ENCODE measurements at regions not wholly inside any gene's neighbourhood (a gene's known extent, or its start where the extent isn't known, plus 50 kb on each side); places are given as distances from the start of the nearest gene placed in this dataset.

DNA sequence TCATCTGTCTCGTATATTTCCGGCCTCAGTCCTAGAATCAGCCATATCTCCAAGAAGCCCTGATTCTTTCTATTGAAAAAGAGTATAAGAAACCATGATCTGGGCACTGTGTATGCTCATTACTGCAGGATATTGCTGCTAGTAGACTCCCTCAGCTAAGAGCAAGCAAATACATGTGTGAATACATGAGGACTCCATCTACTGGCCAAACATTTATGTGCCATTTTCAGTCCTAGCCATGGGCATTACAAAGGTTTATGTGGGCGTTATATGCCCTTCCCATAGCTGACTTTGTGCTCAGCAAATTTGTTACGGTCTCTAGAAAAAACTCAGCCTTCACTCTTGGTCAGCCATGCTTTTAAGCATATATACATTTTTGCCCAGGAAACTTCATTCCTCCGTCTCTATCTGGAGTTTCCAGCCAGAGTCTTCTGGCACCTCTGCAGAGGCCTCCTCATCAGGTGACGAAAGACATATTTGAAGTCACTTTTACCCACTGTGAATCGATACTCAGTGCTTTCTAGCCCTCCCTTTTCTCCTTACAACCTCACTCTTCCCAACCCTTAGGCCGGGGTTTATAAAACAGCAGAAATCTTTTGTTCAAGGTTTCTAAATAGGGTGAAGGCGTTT lies 1495.6 kb upstream of the CDH6 start:
- Mint-ChIP-seq H3K27me3 (ENCODE audit: insufficient read depth, low read depth) (peaks cover 4% of the 10 kb centered on the region), H3K9me3 (no peaks in the 10 kb centered on the region), H3K36me3 (no peaks in the 10 kb centered on the region), H3K4me3 (no peak overlapping the region), H3K27ac (no peak overlapping the region), H3K4me1 (no peaks in the 10 kb centered on the region)
- H3K36me3 ChIP-seq = no peaks in the 10 kb centered on the region
- TF ChIP-seq EZH2 (IDR thresholded peaks at IDR 0.05) = no peak
- TF ChIP-seq, protein P1, sequence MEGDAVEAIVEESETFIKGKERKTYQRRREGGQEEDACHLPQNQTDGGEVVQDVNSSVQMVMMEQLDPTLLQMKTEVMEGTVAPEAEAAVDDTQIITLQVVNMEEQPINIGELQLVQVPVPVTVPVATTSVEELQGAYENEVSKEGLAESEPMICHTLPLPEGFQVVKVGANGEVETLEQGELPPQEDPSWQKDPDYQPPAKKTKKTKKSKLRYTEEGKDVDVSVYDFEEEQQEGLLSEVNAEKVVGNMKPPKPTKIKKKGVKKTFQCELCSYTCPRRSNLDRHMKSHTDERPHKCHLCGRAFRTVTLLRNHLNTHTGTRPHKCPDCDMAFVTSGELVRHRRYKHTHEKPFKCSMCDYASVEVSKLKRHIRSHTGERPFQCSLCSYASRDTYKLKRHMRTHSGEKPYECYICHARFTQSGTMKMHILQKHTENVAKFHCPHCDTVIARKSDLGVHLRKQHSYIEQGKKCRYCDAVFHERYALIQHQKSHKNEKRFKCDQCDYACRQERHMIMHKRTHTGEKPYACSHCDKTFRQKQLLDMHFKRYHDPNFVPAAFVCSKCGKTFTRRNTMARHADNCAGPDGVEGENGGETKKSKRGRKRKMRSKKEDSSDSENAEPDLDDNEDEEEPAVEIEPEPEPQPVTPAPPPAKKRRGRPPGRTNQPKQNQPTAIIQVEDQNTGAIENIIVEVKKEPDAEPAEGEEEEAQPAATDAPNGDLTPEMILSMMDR (IDR thresholded peaks at IDR 0.05) = peak; percentile 64
- DNase-seq (ENCODE audit: low spot score) = peak; percentile 58
- H3K9me3 ChIP-seq (ENCODE audit: low read depth) = no peaks in the 10 kb centered on the region
- H3K4me3 ChIP-seq = no peak overlapping the region
- no peak overlapping the region for H3K27ac ChIP-seq
- H3K79me2 ChIP-seq (ENCODE audit: low read depth) = no peaks in the 10 kb centered on the region
- H2AFZ ChIP-seq (replicated peaks) = peak overlapping the region; percentile 64
- H3K9ac ChIP-seq = no peak overlapping the region
- H4K20me1 ChIP-seq (ENCODE audit: low read depth) = no peaks in the 10 kb centered on the region
- H3K4me2 ChIP-seq = no peak overlapping the region
- no peaks in the 10 kb centered on the region for H3K27me3 ChIP-seq
- no peaks in the 10 kb centered on the region for H3K4me1 ChIP-seq
- no peaks in the 10 kb centered on the region for H3F3A ChIP-seq (ENCODE audit: low read depth)

GRCh38 chr5:29697278-29697677 lies 1496.2 kb upstream of the CDH6 start:
- no peak overlapping the region for H3K27ac ChIP-seq
- Mint-ChIP-seq H3K4me1 (no peaks in the 10 kb centered on the region), H3K27me3 (ENCODE audit: insufficient read depth, low read depth) (peaks cover 4% of the 10 kb centered on the region), H3K9me3 (no peaks in the 10 kb centered on the region), H3K4me3 (no peak overlapping the region), H3K27ac (no peak overlapping the region), H3K36me3 (no peaks in the 10 kb centered on the region)
- no peaks in the 10 kb centered on the region for H3K79me2 ChIP-seq (ENCODE audit: low read depth)
- TF ChIP-seq, protein P1 (IDR thresholded peaks at IDR 0.05) = no peak
- TF ChIP-seq EZH2phosphoT487 (IDR thresholded peaks at IDR 0.05) (no peak), EZH2 (IDR thresholded peaks at IDR 0.05) (no peak)
- H3K9me3 ChIP-seq (ENCODE audit: low read depth) = no peaks in the 10 kb centered on the region
- peak overlapping the region; percentile 64 for H2AFZ ChIP-seq (replicated peaks)
- H4K20me1 ChIP-seq (ENCODE audit: low read depth) = no peaks in the 10 kb centered on the region
- H3K4me1 ChIP-seq = no peaks in the 10 kb centered on the region
- no peaks in the 10 kb centered on the region for H3F3A ChIP-seq (ENCODE audit: low read depth)
- no peak overlapping the region for H3K9ac ChIP-seq
- no peak overlapping the region for H3K4me2 ChIP-seq
- H3K27me3 ChIP-seq = no peaks in the 10 kb centered on the region
- DNase-seq (ENCODE audit: low spot score) = no peak
- no peak overlapping the region for H3K4me3 ChIP-seq
- no peaks in the 10 kb centered on the region for H3K36me3 ChIP-seq

GRCh38 chr5:29672678-29673077 lies 1520.8 kb upstream of the CDH6 start:
- Mint-ChIP-seq H3K4me1 (no peaks in the 10 kb centered on the region), H3K4me3 (no peak overlapping the region), H3K9me3 (peaks cover 7% of the 10 kb centered on the region), H3K27me3 (ENCODE audit: insufficient read depth, low read depth) (peaks cover 3% of the 10 kb centered on the region), H3K36me3 (no peaks in the 10 kb centered on the region), H3K27ac (no peak overlapping the region)
- H4K20me1 ChIP-seq (ENCODE audit: low read depth) = no peaks in the 10 kb centered on the region
- no peak overlapping the region for H2AFZ ChIP-seq (replicated peaks)
- H3K36me3 ChIP-seq = no peaks in the 10 kb centered on the region
- no peaks in the 10 kb centered on the region for H3K79me2 ChIP-seq (ENCODE audit: low read depth)
- no peaks in the 10 kb centered on the region for H3K27me3 ChIP-seq
- no peak overlapping the region for H3K27ac ChIP-seq
- H3K4me3 ChIP-seq = no peak overlapping the region
- no peaks in the 10 kb centered on the region for H3K4me1 ChIP-seq
- H3K9ac ChIP-seq = no peak overlapping the region
- H3K4me2 ChIP-seq = no peak overlapping the region
- H3F3A ChIP-seq (ENCODE audit: low read depth) = no peaks in the 10 kb centered on the region
- TF ChIP-seq, protein P1 (IDR thresholded peaks at IDR 0.05) = no peak
- no peak for TF ChIP-seq EZH2phosphoT487 (IDR thresholded peaks at IDR 0.05)
- no peak for TF ChIP-seq EZH2 (IDR thresholded peaks at IDR 0.05)
- DNase-seq (ENCODE audit: low spot score) = no peak
- no peaks in the 10 kb centered on the region for H3K9me3 ChIP-seq (ENCODE audit: low read depth)
